Panc1 (cell line): ENCODE measurements at regions not wholly inside any gene's neighbourhood (a gene's known extent, or its start where the extent isn't known, plus 50 kb on each side); places are given as distances from the start of the nearest gene placed in this dataset.

Experiments
- ATAC-seq: fragments of 200-7000 bp; cut with Tn5 transposase; 2 replicates; pipeline ENCODE4 v1.9.1; 2020; ENCODE audit warnings: mild to moderate bottlenecking, moderate library complexity
- BruUV-seq: library from RNA; stranded (reverse); fragments of 400-500 nt; replicated peaks from 2 replicates; lab custom pipeline; 2021; lab: Mats Ljungman, UMichigan
- CTCF ChIA-PET: fragments of 300-600 bp; sonication (Branson Sonifier 250); formaldehyde crosslinking; loops from one replicate; lab custom pipeline; 2022; ENCODE audit warnings: antibody characterized with exemption; lab: Charles Lee
- POLR2A ChIA-PET: fragments of 300-600 bp; sonication (Branson Sonifier 250); formaldehyde crosslinking; loops from one replicate; lab custom pipeline; 2022; ENCODE audit warnings: antibody characterized with exemption; lab: Charles Lee
- DNase-seq: peaks from one replicate; pipeline ENCODE4 v3.0.0-alpha.2; 2010; ENCODE audit warnings: low read depth, low spot score
- H3K27ac ChIP-seq: 2 replicates; pipeline ENCODE4 v1.5.1; 2011; ENCODE audit warnings: mild to moderate bottlenecking, low read length, inconsistent platforms
- H3K27me3 ChIP-seq: fragments of 200-500 bp; sonication (Bioruptor generic); 2 replicates; pipeline ENCODE4 v1.6.0; 2014; ENCODE audit warnings: low read length, inconsistent platforms; ENCODE audit not compliant: control insufficient read depth, insufficient read depth
- H3K36me3 ChIP-seq: fragments of 200-500 bp; sonication (Bioruptor generic); 2 replicates; pipeline ENCODE4 v1.5.1; 2014; ENCODE audit warnings: inconsistent platforms, mild to moderate bottlenecking, low read length, moderate library complexity; ENCODE audit not compliant: control insufficient read depth, insufficient read depth
- H3K4me1 ChIP-seq: 2 replicates; pipeline ENCODE4 v1.5.1; 2011; ENCODE audit warnings: inconsistent platforms, mild to moderate bottlenecking, low read length, moderate library complexity; ENCODE audit not compliant: control insufficient read depth, insufficient read depth
- H3K4me3 ChIP-seq, 2 experiments: 2 replicates each; pipeline ENCODE4 v1.5.1; 2011 to 2012; ENCODE audit warnings: low read depth in 2 of 2, low read length in 2 of 2, mild to moderate bottlenecking in 2 of 2, inconsistent platforms in 1 of 2, moderate library complexity in 1 of 2
- H3K9me3 ChIP-seq: fragments of 200-500 bp; sonication (Bioruptor generic); 2 replicates; pipeline ENCODE4 v1.5.1; 2014; ENCODE audit warnings: low read depth, mild to moderate bottlenecking, inconsistent platforms, low read length, moderate library complexity; ENCODE audit not compliant: control insufficient read depth, insufficient read depth
- CTCF ChIP-seq: fragments of 450-650 bp; IDR thresholded peaks from 2 replicates; pipeline ENCODE4 v1.5.1; 2017; ENCODE audit warnings: mild to moderate bottlenecking
- POLR2AphosphoS5 ChIP-seq: IDR thresholded peaks from 2 replicates; pipeline ENCODE4 v1.6.1; 2012; ENCODE audit warnings: mild to moderate bottlenecking, low read depth, low read length, moderate library complexity
- REST ChIP-seq, 2 experiments: IDR thresholded peaks; 2 replicates each; pipeline ENCODE4 v1.6.1; 2011 to 2012; ENCODE audit warnings: low read depth in 2 of 2, control low read depth in 1 of 2, low read length in 1 of 2, mild to moderate bottlenecking in 1 of 2, moderate library complexity in 1 of 2; ENCODE audit not compliant: insufficient read depth in 1 of 2
- SIN3A ChIP-seq: IDR thresholded peaks from 2 replicates; pipeline ENCODE4 v1.6.1; 2012; ENCODE audit warnings: low read depth, mild to moderate bottlenecking, low read length, moderate library complexity, borderline replicate concordance; ENCODE audit not compliant: insufficient read depth
- TCF7L2 ChIP-seq: IDR thresholded peaks from 2 replicates; pipeline ENCODE4 v1.6.1; 2011; ENCODE audit warnings: mild to moderate bottlenecking, low read depth, low read length, inconsistent platforms
- in situ Hi-C: cut with HindIII; loops from 2 replicates; pipeline ENCODE4 v1.10.0; 2016; ENCODE audit warnings: low sequenced_read_pairs, low pct_unique_long_range_greater_than_20kb
- intact Hi-C: fragments of 100-400 bp; cut with micrococcal nuclease; formaldehyde crosslinking; loops from one replicate; pipeline ENCODE4 v1.10.0; 2022; ENCODE audit not compliant: unreplicated experiment

GRCh38 chr12:87802721-87803011 is 226.5 kb downstream of the C12orf50 start:
- Histone ChIP-seq H3K27ac (no peak overlapping the region), H3K4me1 (no peaks in the 10 kb centered on the region), H3K36me3 (no peaks in the 10 kb centered on the region), H3K9me3 (no peaks in the 10 kb centered on the region), H3K4me3 (no peak overlapping the region), H3K27me3 (no peaks in the 10 kb centered on the region)
- TF ChIP-seq REST (IDR thresholded peaks at IDR 0.05; ENCODE audit: insufficient read depth in 1 of 2, low read depth in 2 of 2, low read length in 1 of 2) (no peak), TCF7L2 (no peak), SIN3A (no peak), POLR2AphosphoS5 (no peak), CTCF (no peak)
- POLR2A ChIA-PET = no interaction called here
- in situ Hi-C loops = no loop called here
- DNase-seq (no peak), ATAC-seq (no peak)
- intact Hi-C loops = no loop called here
- CTCF ChIA-PET = no interaction called here
- no TSS peak for BruUV-seq

GRCh38 chr12:87801860-87802720 is 227.1 kb downstream of the C12orf50 start:
- H3K36me3 ChIP-seq = no peaks in the 10 kb centered on the region
- no peak for ATAC-seq
- H3K4me1 ChIP-seq = no peaks in the 10 kb centered on the region
- TF ChIP-seq TCF7L2 = no peak
- TF ChIP-seq CTCF = no peak
- no peak for TF ChIP-seq POLR2AphosphoS5
- no peak for TF ChIP-seq REST (IDR thresholded peaks at IDR 0.05; ENCODE audit: insufficient read depth in 1 of 2, low read depth in 2 of 2, low read length in 1 of 2)
- no peak for TF ChIP-seq SIN3A
- in situ Hi-C loops = no loop called here
- POLR2A ChIA-PET = no interaction called here
- H3K4me3 ChIP-seq = no peak overlapping the region
- no peak overlapping the region for H3K27ac ChIP-seq
- BruUV-seq = no TSS peak
- no peak for DNase-seq
- no peaks in the 10 kb centered on the region for H3K9me3 ChIP-seq
- CTCF ChIA-PET = no interaction called here
- intact Hi-C loops = no loop called here
- H3K27me3 ChIP-seq = no peaks in the 10 kb centered on the region
